ENCODE measurements at regions not wholly inside any gene's neighbourhood (a gene's known extent, or its start where the extent isn't known, plus 50 kb on each side); places are given as distances from the start of the nearest gene placed in this dataset.
A peak's percentile ranks its signal among the peaks of the same experiment; 100 is the strongest.

DNA sequence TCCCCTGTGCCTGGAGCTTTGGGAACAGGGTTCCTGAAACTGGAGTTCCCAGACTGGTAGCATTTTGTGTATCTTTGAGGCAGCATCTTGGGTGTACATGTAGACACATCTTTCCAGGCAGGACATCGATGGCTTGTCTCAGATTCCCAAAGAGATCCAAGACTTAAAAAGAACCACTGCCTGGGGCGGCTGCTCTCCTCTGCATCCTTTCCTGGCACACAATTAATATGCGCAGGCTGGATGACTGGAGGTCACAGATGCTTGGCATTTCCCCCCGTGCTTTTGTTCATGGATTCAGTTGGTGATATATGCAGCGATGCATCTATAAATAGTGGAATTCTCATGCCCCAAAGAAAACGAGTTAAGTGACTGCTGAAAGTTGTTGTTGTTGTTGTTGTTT, 80.5 kb downstream of the CLDN34 start:
- DNase-seq (ENCODE audit: low spot score) = no peak

GRCh38 chrX:10048076-10048475, 80.9 kb downstream of the CLDN34 start:
- no peak for DNase-seq (ENCODE audit: low spot score)

GRCh38 chrX:10048707-10049106, 81.5 kb downstream of the CLDN34 start:
- DNase-seq (ENCODE audit: low spot score) = no peak

- no peak for DNase-seq (ENCODE audit: low spot score)
Observed at GRCh38 chrX:10049236-10049635, 82.1 kb downstream of the CLDN34 start.

DNA sequence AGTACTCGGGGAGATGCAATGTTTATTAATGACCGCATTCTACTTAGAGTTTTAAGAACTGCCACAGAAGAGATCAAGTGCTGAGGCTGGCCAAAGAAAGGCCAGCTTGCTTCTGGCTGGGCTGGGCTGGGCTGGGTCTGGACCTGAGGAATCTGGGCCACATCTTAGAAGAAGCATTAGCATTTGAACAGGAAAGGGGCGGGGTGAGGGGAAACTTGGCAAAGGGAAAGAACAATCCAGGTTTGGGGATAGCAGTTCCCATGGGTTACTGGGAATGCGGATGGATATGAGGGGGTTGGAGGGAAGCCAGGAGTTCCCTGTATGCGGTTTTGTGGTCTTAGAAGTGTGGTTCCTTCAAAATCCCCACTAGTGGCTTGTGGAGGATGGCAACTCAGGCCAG, 83.3 kb downstream of the CLDN34 start:
- DNase-seq (ENCODE audit: low spot score) = no peak

DNA sequence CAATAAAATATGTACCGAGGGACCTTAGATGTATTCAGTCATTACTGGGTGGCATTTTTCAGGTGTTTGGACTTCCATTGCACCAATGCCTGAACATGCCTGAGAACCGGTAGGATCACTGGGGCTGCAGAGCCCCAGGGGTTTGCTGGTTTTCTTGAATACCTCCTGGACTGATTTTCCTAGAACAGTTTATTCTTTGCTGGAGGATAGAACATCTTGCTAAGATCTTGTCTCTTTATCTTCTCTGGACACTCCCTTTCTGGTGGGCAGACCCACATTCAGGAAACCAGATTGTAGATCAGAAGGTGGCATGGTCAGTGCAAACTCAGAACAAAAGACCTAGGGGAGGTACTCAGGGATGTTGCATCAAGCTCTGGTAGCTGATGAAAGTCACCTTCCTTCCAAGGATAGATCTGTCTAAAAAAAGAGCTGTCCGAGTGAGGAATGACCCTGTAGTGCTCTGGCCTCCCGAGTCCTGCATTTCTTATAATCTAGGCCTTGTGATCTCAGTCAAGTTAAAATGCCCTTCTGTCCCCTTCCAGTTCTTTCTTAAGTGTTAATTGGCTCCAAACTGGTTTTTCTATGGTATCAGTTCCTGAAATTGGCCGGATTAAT, 84.8 kb downstream of the CLDN34 start:
- DNase-seq (ENCODE audit: low spot score) = no peak

GRCh38 chrX:10052906-10053625, 85.9 kb downstream of the CLDN34 start:
- DNase-seq (ENCODE audit: low spot score) = no peak

DNA sequence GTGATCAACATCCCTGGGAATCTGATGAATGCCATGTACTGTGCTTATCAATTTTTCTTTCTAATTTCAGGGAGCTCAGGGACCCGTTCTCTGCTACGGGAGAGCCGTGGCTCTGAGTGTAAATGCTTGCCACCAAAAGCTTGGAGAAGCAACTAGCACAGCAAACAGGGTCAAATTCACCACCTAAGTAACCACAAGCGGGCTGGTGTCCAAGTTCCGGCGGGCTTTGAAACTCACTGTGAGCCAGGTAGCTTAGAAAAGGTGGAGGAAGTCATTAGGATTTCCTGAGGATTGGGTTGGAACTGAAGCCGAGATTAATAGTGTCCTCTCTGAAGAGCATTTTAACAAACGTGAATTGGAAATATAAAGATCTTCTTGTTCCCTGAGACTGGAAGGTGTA, 87.2 kb downstream of the CLDN34 start:
- no peak for DNase-seq (ENCODE audit: low spot score)

DNA sequence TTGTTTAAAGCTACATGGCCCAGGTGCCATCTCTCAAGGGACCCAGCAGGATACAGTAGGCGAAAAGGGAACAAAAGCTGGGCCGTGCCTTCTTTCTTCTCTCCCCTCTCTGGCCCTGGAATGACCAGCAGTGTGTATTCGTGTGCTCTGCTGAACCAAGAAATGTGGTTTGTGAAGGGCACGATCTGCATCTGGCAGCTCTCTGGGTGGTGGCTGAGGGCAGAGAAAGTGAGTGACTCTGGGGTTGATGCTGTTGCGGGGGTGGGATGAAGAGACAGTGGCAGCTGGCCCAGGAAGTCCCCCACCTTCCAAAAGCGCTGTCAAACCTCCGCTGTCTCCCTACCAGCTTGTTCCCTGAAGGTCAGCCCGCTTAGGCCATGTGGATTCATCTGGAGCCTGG, 88.3 kb downstream of the CLDN34 start:
- no peak for DNase-seq (ENCODE audit: low spot score)

GRCh38 chrX:10062352-10062751, 94.4 kb upstream of the CLCN4 start:
- DNase-seq (ENCODE audit: low spot score) = no peak

- DNase-seq (ENCODE audit: low spot score) = no peak
Observed at GRCh38 chrX:10062980-10063379, 93.8 kb upstream of the CLCN4 start.

DNA sequence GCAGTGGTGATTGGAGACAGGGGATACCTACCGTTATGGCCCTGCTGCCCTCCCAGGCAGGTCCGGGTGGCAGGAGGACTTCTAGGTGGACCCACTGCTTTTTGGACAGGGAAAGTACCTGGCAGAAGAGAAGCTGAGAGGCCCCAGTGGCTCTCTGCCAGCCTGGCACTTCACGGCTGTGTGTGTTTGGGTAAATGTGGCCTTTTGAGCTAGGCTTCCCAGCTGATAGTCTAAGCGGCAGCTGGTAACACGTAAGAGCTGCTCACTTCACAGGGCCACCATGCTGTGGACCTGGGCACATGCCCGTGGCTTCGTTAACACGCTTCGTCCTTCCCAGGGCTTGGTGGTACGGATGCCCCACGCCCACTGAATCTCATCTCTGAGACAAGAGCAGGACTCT, 92.0 kb upstream of the CLCN4 start:
- no peak for DNase-seq (ENCODE audit: low spot score)

DNA sequence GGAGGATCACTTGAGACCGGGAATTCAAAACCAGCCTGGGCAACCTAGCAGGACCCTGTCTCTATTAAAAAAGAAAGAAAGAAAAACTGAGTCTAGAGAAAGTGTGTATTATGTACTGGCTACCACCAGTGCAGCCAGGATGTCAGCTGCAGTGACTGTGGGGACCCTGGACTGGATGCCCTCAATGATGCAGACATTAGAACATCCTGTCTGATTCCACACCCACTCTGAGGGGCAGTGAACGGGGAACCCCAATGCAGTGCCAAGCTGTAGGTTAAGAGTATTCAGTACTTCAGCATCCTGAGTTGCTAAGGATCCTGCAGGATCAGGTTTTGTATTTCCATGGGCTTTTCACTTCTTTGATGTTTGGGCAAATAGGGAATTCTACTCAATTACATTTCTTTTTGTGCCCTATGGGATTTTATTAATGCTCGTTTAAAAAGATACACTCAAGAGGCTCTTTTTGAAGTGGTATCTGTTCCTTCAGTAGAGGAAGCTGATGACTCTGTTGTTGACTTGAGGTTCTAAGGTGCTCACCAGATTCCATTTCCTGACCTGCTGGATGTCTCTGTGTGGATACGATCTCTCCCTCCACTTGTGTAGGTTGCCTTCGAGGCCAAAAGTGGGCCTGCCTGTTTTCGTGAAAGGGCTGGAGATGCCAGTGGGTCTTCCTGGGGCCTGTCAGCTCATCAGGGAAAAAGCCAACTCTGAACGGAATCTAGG, 85.9 kb upstream of the CLCN4 start:
- DNase-seq (ENCODE audit: low spot score) = no peak

GRCh38 chrX:10071451-10072144, 85.2 kb upstream of the CLCN4 start:
- DNase-seq (ENCODE audit: low spot score) = no peak

DNA sequence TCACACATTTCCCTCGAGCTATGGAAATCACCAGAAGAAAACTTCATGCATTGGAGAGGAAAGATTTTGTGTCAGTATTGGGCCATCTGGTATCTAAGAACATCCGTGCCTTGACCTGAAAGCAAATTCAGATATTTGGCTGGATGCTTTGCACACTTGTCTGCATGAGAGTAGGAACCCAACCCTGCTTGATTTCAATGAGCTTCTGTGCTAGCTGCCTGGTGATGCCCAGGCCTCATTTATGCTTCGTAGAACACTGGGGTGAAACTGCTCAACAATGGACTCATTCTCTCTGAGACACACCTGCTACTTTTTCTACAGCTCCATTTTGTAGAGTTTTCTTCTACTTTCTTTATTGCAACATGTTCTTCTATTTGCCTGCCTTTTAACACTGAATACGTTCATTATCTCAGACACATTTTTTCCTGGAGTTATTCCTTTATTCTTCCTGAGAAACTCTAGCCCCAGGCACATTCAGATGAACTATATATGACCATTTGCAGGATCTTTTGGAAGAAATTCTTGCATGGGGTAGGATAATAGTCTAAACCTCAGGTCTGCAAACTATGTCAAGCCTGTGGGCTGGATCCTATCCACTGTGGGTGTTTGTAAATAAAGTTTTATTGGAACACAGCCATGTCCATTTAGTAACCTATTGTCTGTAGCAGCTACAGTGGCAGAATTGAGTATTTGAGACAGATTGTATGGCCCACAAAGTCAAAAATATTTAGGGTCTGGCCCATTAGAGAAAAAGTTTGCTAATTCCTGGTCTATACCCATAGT, 83.8 kb upstream of the CLCN4 start:
- no peak for DNase-seq (ENCODE audit: low spot score)

- no peak for DNase-seq (ENCODE audit: low spot score)
Observed at GRCh38 chrX:10073671-10074070, 83.1 kb upstream of the CLCN4 start.

DNA sequence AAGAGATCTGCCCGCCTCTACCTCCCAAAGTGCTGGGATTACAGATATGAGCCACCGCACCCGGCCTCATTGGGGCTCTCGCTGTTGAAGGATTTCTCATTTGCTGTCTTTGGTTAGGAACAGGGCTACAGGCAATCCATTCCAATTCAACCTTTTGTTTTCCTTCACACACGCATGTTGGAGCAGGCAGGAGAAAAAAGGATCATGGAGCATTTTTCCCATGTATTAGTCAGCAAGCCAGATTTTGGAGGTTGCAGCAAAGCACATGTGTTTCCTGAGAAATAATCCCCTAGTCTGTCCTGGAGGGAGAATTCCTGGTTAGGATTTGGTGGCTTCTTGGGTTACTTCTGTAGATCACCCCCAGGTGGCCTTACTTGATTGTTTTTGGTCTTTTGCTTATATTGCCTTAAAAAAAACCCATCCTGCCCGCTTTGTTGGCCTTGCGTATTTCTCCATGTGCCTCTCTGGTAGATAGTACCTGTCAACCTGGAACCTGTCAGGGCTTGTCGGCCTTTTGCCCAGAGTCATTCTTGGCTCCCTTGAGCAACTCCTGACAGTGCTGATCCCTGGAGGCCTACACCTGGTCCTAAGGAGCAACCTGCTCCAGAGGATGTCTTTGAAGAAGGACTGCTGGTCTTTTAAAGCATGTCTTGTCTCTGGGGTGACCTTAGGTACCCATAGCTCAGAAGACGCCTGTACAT, 82.4 kb upstream of the CLCN4 start:
- DNase-seq (ENCODE audit: low spot score) = no peak

GRCh38 chrX:10076765-10077164, 80.0 kb upstream of the CLCN4 start:
- DNase-seq (ENCODE audit: low spot score) = no peak

- peak; percentile 31 for DNase-seq (ENCODE audit: low spot score)
Observed at GRCh38 chrX:10077425-10078188, 79.2 kb upstream of the CLCN4 start.

DNA sequence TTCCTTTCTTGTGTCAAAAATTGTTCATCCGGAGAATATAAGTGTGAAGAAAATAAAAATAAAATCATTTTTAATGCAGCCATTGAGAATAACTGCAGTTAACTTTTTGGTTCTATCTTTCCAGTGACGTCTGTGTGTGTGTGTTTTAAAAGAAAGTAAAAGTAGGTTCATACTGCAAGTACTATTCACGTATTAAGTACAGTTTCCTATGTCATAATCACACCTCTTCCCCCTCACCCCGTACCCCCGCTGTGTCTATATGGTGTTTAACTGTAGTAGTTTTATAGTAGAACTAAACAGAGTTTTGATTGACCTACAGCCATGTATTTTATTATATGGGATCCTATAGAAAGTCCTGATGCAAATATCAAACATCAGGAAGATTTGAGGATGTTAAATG, 78.5 kb upstream of the CLCN4 start:
- no peak for DNase-seq (ENCODE audit: low spot score)

DNA sequence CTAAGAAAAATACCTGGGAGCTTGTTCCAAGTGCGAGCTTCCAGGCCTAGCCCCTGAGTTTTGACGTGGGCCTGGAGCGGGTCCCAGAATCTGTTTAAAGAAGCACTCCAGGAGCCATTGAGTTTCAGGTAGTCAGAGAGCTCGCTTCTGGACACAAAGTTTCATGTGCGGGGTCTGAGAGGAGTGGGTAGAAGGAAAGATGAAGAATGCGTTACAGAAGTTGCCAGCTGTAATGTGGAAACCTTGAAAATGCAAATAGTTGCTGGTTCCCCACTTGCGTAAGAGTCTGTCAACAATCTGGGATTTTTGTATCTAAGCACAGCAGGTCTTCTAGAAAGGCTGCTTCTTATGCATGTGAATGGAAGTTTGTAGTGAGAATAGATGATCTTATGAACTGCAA, 77.5 kb upstream of the CLCN4 start:
- DNase-seq (ENCODE audit: low spot score) = no peak

Data from CD4-positive, alpha-beta T cell treated with Interleukin-15 for 4 hours (primary cell).